ENCODE measurements at regions not wholly inside any gene's neighbourhood (a gene's known extent, or its start where the extent isn't known, plus 50 kb on each side); places are given as distances from the start of the nearest gene placed in this dataset.

DNA sequence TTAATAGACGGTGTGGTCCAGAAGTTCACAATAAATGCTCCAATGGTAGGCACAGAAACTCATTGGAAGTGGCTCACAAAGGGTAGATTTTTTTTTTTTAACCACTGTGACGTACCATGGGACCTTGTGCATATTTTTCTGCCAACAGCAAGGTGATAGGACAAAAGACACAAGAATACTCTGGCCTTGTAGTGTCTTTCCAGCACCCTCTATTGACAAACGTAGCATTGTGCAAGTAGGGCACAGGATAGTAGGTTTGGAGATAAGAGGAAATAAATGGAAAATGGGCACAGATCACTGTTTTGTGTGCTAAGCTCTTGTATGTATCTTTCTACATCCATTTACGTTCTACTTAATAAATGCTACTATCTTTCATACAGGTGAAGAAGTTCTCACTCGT, 2054.9 kb downstream of the PCDH7 start:
- DNase-seq: peak; percentile 37
- in situ Hi-C loops (cut with MboI; ENCODE audit: low pct_unique_long_range_greater_than_20kb, low sequenced_read_pairs): no loop called here

DNA sequence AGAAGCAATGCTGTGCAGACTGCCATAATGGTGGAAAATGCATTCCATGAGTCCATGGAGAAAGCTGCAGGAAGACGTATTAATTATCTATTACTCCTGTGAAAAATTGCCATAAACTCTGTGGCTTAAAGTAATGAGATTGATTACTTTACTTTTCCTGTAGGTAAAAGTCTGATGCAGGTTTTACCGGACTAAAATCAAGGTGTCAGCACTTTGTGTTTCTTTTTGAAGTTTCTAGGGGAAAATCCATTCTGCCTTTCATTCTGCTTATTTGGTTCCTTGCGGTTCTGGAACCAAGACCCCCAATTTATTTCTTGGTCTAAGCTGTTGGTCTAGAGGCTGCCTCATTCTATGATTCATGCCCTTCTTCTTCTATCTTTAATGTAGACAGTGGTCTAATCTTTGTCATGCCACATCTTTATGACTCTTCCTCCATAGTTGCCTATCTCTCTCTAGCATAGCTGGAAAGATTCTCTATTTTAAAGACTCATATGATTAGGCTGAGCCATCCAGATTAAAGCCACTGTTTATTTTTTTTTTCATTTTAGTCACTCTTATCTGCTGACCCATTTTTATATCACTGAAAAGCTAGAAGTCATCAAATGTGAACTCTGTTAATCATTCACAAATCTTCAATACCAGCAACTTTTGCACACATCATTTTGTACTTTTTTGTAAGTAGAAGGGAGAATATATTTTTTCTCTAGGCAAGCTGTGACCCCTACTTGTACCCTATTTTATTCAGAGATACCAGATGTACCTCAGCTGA, 2056.4 kb downstream of the PCDH7 start:
- no peak for DNase-seq
- in situ Hi-C loops (cut with MboI; ENCODE audit: low pct_unique_long_range_greater_than_20kb, low sequenced_read_pairs): no loop called here

DNA sequence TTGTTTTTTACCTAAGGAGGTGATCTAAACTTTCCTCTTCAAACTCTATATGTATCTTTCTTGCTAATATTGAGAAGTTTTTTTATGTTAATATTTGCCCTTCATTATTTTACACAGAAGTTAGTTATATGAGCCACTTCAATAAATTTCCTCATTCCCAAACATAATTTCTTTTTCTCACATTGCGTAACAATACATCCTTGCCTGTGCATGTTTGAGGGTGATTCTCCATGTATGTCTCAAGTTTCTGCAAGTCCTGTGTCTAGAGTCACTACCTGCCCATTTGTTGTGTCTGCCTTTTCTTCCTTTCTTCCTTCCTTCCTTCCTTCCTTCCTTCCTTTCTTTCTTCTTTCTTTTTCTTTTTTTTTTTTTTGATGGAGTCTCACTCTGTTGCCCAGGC, 2057.9 kb downstream of the PCDH7 start:
- in situ Hi-C loops (cut with MboI; ENCODE audit: low pct_unique_long_range_greater_than_20kb, low sequenced_read_pairs): no loop called here
- no peak for DNase-seq

DNA sequence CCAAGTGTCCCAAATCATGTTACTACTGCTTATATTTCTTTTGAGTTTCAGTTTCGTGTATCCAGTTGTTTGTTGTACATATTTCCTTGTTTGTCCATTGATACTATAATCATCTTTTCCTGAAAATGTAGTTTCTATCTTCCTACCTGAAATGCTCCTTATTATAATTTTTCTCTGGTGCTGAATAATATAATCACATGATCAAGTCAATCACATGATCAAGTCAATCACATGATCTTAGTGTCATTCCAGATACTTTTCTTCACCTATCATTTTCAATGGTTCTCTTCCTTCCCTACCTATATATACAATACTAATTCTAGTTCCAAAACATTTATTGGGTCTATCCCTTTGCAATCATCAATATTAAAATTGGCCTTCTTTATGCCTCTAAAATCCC, 2058.8 kb downstream of the PCDH7 start:
- no peak for DNase-seq
- in situ Hi-C loops (cut with MboI; ENCODE audit: low pct_unique_long_range_greater_than_20kb, low sequenced_read_pairs): no loop called here

DNA sequence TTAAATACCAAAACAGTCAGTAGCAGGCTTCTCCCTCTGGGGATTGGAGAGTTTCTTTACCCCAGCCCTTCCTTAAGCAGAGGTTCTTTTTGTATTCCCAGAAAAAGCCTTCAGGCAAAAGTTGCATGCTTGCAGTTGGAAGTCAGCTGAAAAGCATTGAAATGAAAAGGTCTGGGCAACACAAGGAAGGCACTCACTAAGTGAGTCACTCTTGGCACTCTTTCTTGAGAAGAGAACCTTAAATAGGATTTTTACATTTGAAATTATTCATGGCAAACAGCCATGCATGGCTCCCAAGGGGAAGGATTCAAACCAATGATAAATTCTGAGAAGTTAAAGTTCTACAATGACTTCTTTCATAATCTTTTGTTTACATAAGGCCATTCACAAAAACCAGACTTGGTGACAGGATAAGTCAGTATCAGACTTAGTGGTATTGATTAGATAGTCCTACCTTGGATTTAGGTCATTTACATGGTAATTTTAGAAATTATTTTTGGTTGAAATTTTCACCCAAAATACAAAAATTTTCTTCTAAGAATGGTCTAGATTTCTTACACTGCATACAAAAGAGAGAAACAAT, 2068.9 kb downstream of the PCDH7 start:
- DNase-seq: no peak
- in situ Hi-C loops (cut with MboI; ENCODE audit: low pct_unique_long_range_greater_than_20kb, low sequenced_read_pairs): no loop called here

DNA sequence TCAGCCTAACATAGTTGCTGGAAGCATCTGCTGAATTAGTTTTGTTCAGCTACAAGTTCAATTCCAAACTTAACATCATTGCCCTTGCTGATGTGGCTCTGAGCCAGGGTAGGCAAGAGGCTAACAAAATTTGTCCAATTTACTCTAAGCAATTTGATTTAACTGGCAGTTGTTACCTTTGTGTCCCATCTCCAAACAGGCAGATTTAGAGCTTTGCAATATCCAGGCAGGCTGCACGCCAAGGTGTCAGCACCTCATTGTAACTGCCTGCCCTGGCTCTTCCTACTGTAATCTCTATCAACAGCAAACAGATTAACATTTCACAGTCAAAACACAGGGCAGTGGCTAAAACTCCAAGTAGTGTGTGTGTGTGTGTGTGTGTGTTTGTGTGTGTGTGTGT, 2070.6 kb downstream of the PCDH7 start:
- in situ Hi-C loops (cut with MboI; ENCODE audit: low pct_unique_long_range_greater_than_20kb, low sequenced_read_pairs): no loop called here
- DNase-seq: no peak

DNA sequence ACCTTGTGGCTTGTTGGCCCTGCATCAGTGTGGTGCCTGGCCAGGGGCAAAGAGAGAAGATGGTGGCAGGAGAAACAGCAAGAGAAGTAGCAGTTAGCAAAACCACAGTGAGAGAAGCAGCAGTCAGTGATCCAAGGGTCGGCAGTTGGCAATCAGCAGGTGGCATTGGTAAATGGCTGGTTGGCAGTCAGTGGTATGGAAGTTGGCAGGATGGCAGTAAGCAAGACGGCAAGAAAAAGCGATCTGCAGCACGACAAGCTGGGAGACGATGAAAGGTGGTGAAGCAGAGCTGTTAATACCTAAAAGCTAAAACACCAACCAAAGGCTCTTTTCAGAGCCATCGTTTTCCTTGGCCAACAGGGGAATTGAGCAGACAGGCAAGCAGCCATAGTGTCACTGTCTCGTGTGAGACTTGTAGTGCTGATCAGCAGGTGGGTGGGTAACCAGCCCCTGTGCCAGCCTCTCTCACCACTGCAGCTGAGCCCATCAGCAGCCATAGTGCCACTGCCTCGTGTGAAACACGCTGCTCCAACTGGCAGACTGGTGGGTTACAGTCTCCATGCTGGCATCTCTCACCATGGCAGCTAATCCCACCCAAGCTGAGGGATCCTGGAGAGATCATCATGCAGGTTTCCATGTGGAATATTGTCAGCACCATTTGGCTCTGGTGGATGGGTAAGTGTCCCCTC, 2078.4 kb downstream of the PCDH7 start:
- in situ Hi-C loops (cut with MboI; ENCODE audit: low pct_unique_long_range_greater_than_20kb, low sequenced_read_pairs): no loop called here
- DNase-seq: no peak

DNA sequence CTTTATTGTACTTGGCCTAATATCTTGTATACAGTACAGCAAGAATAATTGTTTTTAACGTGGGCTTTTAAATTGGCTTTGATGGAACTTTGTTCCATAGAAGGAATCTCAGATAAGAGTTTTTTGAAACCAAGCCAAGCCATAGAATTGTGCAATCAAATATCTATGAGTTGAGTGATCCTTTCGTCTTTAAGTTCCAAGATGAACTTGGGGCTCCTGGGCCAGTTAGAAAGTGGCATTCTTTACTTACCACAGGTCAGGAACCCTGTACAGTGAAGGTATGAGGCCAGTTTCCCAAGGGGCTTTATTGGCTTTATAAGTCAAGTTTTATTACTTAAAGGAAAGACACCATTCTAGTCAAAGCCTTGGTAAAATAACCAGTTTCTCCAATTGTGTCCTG, 2104.2 kb downstream of the PCDH7 start:
- DNase-seq: no peak
- in situ Hi-C loops (cut with MboI; ENCODE audit: low pct_unique_long_range_greater_than_20kb, low sequenced_read_pairs): no loop called here

DNA sequence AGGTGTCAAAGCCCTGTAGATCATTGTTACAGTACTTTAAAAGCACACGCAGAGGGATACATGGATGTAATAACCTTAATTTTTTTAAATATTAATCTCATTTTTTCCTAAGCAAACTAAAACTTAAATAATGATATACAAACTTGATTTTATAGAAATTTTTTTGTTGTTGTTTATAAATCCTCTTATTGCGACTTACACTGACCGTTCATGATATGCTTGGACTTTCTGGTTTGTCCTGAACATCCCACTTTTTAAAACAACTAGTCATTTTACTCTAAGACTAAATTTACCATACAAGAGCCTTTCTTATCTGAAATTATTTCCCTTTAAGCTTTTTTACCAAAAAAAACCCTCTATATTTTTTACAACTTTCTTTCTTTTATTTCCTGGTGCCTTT, 2106.0 kb downstream of the PCDH7 start:
- in situ Hi-C loops (cut with MboI; ENCODE audit: low pct_unique_long_range_greater_than_20kb, low sequenced_read_pairs): no loop called here
- DNase-seq: peak; percentile 35

DNA sequence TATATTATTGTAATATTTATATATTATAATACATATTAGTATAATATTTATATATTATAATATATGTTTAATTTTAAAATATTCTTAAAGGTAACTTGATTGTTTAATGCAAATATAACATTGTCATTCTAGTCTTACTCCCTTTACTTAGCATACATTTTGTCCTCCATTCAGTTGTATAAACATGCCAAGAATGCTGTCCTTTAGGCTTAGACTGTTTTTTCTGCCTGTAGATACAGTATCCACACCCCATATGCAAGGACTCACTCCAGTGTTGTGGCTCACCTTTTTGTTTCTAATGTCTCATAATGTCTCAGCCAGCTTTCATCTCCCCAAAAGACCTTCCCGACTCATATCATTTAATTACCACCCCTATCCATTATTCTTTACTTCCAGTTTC, 2110.0 kb downstream of the PCDH7 start:
- DNase-seq: peak; percentile 5
- in situ Hi-C loops (cut with MboI; ENCODE audit: low pct_unique_long_range_greater_than_20kb, low sequenced_read_pairs): no loop called here

DNA sequence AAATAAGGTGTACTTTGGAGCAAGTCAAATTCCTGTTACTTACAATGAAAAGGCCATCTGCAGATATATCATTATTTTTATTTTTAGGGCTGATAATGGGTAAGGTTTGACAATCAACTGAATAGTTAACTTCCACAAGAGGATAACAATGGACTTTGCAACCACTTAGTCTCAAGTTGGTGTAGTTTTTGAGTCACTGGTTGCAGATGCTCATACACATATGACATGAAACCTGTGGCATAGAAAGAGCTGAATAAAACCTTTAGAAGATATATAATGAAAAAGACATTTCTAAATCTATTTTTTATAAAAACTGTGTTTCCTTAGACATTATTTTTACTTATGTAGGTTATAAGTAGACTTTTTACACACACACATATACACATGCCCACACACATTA, 2110.9 kb downstream of the PCDH7 start:
- peak; percentile 3 for DNase-seq
- in situ Hi-C loops (cut with MboI; ENCODE audit: low pct_unique_long_range_greater_than_20kb, low sequenced_read_pairs): no loop called here

DNA sequence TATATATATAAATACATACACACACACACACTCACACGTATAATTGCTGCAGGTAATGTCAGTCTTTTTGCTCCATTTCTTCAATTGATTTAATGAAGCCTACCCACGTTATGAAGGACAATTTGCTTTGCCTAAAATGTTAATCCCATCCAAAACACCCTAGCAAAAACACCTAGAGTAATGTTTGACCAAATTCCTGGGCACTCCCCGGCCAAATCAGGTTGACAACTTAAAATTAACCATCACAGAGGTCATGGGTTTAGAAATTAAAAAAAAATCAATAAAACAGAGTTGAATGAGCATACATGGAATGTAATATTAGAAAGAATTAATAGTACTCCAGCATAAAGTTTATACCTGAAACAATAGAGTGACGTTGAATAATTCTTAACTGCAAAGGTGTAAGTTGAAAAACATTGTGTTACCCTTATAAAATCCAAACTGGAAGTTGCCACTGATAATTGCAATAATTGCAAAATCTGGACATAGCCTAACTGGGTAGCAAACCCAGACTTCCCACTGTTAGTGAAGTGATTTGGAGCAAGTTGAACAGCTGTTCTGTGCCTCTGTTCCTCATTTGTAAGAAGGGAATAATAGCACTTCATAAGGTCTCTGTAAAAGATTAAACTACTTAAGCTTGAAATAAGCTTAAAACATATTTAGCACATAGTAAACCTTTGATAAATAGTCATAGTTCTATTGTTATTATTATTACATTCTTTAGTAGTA, 2120.5 kb downstream of the PCDH7 start:
- DNase-seq: peak; percentile 16
- in situ Hi-C loops (cut with MboI; ENCODE audit: low pct_unique_long_range_greater_than_20kb, low sequenced_read_pairs): no loop called here

DNA sequence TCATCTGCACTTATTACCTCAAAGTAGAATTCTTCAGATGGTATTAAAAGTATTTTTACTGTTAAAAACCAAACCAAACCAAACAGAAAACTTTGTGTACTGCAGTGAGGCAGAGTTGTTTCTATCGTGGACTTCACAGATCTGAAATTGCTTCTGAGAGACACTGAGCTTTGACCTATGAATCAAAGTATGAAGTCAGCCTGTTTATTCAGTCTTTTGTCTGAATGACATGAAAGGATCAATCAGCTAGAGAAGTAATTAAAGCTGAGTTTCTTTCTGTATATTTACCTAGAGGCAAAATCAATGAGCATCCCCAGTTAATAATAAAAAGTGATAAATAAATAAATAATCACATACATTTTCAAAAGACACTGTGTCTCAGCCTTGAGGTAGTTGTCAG, 2121.0 kb downstream of the PCDH7 start:
- no peak for DNase-seq
- in situ Hi-C loops (cut with MboI; ENCODE audit: low pct_unique_long_range_greater_than_20kb, low sequenced_read_pairs): no loop called here

DNA sequence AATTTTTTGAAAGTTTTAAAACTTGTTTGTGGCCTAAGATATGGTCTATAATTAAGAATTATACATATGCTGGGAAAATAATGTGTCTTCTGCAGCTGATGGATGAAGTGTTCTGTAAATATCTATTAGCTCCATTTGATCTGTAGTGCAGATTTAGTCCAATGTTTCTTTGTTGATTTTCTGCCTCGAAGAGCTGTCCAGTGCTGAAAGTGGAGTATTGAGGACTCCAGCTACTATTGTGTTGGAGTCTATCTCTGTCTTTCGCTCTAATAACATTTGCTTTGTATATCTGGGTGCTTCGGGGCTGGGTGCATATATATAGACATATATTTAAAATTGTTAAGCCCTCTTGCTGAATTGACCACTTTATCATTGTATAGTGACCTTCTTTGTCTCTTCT, 2127.3 kb downstream of the PCDH7 start:
- in situ Hi-C loops (cut with MboI; ENCODE audit: low pct_unique_long_range_greater_than_20kb, low sequenced_read_pairs): no loop called here
- no peak for DNase-seq

DNA sequence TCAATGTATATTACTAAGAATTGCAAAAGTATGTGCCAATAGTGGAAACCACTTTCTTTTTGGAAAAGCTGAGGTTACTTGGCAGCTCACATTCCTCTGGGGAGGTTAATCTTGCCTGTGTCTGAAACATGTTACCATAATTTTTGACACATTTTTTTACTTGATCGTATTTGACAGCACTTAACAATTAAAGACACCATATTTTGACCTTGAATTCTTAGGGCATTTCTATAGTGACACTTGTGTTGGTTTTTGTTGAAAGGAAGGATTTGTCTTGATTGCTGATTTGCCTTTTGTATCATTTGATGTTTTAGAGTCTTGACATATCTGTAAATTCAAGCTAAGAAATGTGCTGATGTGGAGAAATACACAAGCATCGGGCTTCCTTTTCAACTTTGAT, 2135.5 kb downstream of the PCDH7 start:
- in situ Hi-C loops (cut with MboI; ENCODE audit: low pct_unique_long_range_greater_than_20kb, low sequenced_read_pairs): no loop called here
- DNase-seq: no peak

DNA sequence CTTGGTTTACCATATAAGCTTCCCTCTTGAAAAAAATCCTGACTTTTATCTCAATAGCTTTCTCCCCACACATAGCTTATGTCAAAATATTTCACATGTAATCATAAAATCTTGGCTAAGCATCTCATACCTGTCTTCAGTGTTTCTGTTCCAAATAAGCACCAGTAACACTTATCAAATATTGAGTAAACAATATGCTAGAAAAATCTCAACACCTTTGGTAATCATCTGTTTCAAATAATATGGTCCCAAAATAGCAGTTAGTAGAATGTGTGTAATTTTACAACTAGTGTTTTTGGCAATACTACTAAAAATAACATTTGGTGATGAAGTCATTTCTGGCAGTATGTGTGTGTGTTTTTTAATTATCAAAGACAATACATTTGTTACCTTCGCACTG, 2138.2 kb downstream of the PCDH7 start:
- no peak for DNase-seq
- in situ Hi-C loops (cut with MboI; ENCODE audit: low pct_unique_long_range_greater_than_20kb, low sequenced_read_pairs): no loop called here

DNA sequence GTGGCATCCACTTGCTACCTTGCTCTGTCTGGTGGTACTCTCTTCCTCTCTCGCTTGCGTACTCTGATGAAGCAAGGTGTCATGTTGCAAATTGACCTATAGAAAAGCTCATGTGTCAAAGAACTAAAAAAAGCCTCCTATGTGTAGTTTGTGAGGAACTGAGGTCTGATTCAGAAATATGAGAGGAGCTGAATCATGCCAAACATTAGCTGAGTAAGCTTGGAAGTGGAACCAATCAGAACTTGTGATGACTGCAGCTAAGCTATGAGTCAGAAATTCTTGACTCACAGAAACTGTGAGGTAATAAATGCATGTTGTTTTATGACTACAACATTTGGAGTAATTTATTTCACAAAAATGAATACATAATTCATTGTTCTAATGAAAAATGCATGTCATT, 2138.8 kb downstream of the PCDH7 start:
- no peak for DNase-seq
- in situ Hi-C loops (cut with MboI; ENCODE audit: low pct_unique_long_range_greater_than_20kb, low sequenced_read_pairs): no loop called here

DNA sequence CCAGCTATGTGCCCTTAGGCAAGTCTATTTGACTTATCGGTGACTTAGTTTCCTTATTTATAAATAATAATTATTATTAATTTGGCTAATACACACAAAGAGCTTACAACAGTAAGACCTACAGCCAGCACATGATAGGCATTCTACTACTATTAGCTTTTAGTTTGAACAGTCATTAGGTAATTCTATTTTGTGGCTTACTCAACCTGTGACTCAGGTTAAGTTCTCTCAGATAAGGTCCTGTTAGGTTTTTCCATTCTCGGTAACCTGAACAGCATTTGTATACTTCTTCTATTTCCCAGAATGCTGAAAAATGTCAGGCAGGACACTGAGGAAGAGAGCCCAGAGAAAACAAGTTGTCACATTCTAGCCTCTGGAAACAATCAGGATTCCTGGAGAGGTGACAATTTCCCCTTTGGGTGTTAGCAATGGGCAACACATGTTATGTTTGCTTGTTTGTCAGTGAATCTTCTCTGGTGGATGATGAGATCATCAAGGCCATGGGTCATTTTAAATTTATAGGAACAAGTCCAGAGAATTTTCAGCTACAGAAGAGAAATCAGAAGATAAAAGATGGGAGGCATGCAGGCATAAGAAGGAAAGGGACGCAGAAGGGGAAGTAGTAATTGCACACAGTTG, 2144.7 kb downstream of the PCDH7 start:
- DNase-seq: no peak
- in situ Hi-C loops (cut with MboI; ENCODE audit: low pct_unique_long_range_greater_than_20kb, low sequenced_read_pairs): no loop called here

DNA sequence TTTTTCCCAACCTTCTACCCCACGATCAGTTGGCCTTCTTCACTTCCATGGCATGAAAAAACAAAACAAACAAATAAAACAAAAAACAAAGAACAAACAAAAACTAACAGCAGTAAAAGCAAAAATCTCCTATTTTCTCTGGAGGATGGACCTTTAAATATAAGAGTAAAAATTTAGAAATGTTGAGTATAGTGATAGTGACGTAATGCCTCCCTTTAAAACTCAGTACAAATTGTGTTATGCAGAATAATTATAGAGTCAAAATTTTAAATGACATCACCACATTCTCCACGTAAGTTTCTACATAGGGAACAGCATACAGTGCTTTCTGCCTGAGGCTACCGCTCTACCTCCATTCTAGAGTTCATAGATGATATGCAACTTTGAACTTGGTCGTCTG, 2156.4 kb downstream of the PCDH7 start:
- no peak for DNase-seq
- in situ Hi-C loops (cut with MboI; ENCODE audit: low pct_unique_long_range_greater_than_20kb, low sequenced_read_pairs): no loop called here

DNA sequence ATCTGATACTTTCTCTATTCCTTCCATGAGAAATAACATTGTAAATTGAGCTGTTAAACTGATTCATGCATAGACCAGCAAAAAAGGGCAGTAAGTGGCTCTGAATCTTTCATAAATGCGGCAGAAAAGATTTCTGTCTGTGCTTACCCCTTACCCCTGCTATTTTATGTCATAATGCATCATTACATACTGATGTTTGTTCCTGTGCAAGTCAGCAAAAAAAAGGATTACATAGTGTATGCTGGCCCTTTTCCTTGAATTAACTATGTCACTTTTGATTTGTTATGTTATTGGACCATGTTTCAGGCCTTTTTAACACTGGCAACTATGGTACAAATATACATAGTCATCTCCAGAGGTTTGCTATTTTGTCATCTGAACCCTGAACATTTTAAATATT, 2159.7 kb downstream of the PCDH7 start:
- in situ Hi-C loops (cut with MboI; ENCODE audit: low pct_unique_long_range_greater_than_20kb, low sequenced_read_pairs): no loop called here
- DNase-seq: no peak
